ENCODE measurements at regions not wholly inside any gene's neighbourhood (a gene's known extent, or its start where the extent isn't known, plus 50 kb on each side); places are given as distances from the start of the nearest gene placed in this dataset.

- Histone ChIP-seq H3K4me1 (ENCODE audit: control insufficient read depth in 2 of 2, insufficient read depth in 2 of 2, low read length in 2 of 2) (no peaks in the 10 kb centered on the region), H2AFZ (ENCODE audit: insufficient read depth, low read depth, low read length, poor library complexity, severe bottlenecking) (no peak overlapping the region), H3K27ac (ENCODE audit: low read length in 2 of 2) (no peak overlapping the region), H3K9ac (ENCODE audit: low read length) (no peak overlapping the region), H3K4me3 (ENCODE audit: control extremely low read depth in 1 of 5, extremely low read depth in 1 of 5, insufficient read depth in 1 of 5, low read depth in 2 of 5, low read length in 4 of 5) (no peak overlapping the region), H3K79me2 (ENCODE audit: control insufficient read depth, insufficient read depth, low read length) (no peaks in the 10 kb centered on the region), H3K36me3 (replicated peaks in 1 of 2; ENCODE audit: control extremely low read depth in 1 of 2, control insufficient read depth in 1 of 2, extremely low read depth in 1 of 2, insufficient read depth in 2 of 2, low read length in 1 of 2) (no peaks in the 10 kb centered on the region), H3K9me3 (ENCODE audit: control extremely low read depth in 1 of 3, control insufficient read depth in 2 of 3, insufficient read depth in 1 of 3, low read length in 2 of 3) (peaks cover 0 to 7% (median 2%) of the 10 kb centered on the region in 3 donors), H3K27me3 (replicated peaks in 1 of 4; ENCODE audit: control extremely low read depth in 1 of 4, control insufficient read depth in 3 of 4, insufficient read depth in 4 of 4, low read length in 3 of 4) (no peaks in the 10 kb centered on the region), H3K4me2 (replicated peaks; ENCODE audit: low read depth, low read length, poor library complexity, severe bottlenecking) (no peak overlapping the region), H4K20me1 (ENCODE audit: control insufficient read depth, insufficient read depth, low read length, poor library complexity, severe bottlenecking) (no peaks in the 10 kb centered on the region)
- no CpG with 5 or more reads among the region's 8 CpGs for WGBS (ENCODE audit: insufficient coverage)
- CTCF ChIA-PET, result no interaction called here
- TF ChIP-seq EZH2 (IDR thresholded peaks at IDR 0.05; ENCODE audit: borderline replicate concordance, insufficient read depth, low read depth, low read length, poor library complexity, severe bottlenecking) (no peak), CTCF (IDR thresholded peaks at IDR 0.05) (no peak)
- no peak overlapping the region for H3K4me3 Mint-ChIP-seq
- ATAC-seq (ENCODE audit: low read depth) (no peak), DNase-seq (no peak)
- H3K27ac Mint-ChIP-seq, result no peak overlapping the region
- intact Hi-C loops (cut with micrococcal nuclease), result no loop called here
- H3K9me3 Mint-ChIP-seq (ENCODE audit: insufficient read depth), result peaks cover 4% of the 10 kb centered on the region
- no peaks in the 10 kb centered on the region for H3K4me1 Mint-ChIP-seq
- POLR2A ChIA-PET, result no interaction called here
- peaks cover 14% of the 10 kb centered on the region for H3K27me3 Mint-ChIP-seq
Observed at GRCh38 chr10:1846032-1846431, 108.7 kb upstream of the ADARB2 start.

- Histone ChIP-seq H3K27ac (ENCODE audit: low read length in 2 of 2) (no peak overlapping the region), H3K4me1 (ENCODE audit: control insufficient read depth in 2 of 2, insufficient read depth in 2 of 2, low read length in 2 of 2) (no peaks in the 10 kb centered on the region), H3K4me3 (ENCODE audit: control extremely low read depth in 1 of 5, extremely low read depth in 1 of 5, insufficient read depth in 1 of 5, low read depth in 2 of 5, low read length in 4 of 5) (no peak overlapping the region), H3K9me3 (ENCODE audit: control extremely low read depth in 1 of 3, control insufficient read depth in 2 of 3, insufficient read depth in 1 of 3, low read length in 2 of 3) (no peaks in the 10 kb centered on the region), H3K4me2 (replicated peaks; ENCODE audit: low read depth, low read length, poor library complexity, severe bottlenecking) (no peak overlapping the region), H4K20me1 (ENCODE audit: control insufficient read depth, insufficient read depth, low read length, poor library complexity, severe bottlenecking) (no peaks in the 10 kb centered on the region), H3K27me3 (replicated peaks in 1 of 4; ENCODE audit: control extremely low read depth in 1 of 4, control insufficient read depth in 3 of 4, insufficient read depth in 4 of 4, low read length in 3 of 4) (no peaks in the 10 kb centered on the region), H3K79me2 (ENCODE audit: control insufficient read depth, insufficient read depth, low read length) (no peaks in the 10 kb centered on the region), H3K9ac (ENCODE audit: low read length) (no peak overlapping the region), H3K36me3 (replicated peaks in 1 of 2; ENCODE audit: control extremely low read depth in 1 of 2, control insufficient read depth in 1 of 2, extremely low read depth in 1 of 2, insufficient read depth in 2 of 2, low read length in 1 of 2) (no peaks in the 10 kb centered on the region), H2AFZ (ENCODE audit: insufficient read depth, low read depth, low read length, poor library complexity, severe bottlenecking) (no peak overlapping the region)
- ChIA-PET CTCF (no interaction called here), POLR2A (no interaction called here)
- Mint-ChIP-seq H3K4me1 (no peaks in the 10 kb centered on the region), H3K27me3 (peaks cover 16% of the 10 kb centered on the region), H3K4me3 (no peak overlapping the region), H3K27ac (no peak overlapping the region), H3K9me3 (ENCODE audit: insufficient read depth) (peaks cover 4% of the 10 kb centered on the region)
- WGBS (ENCODE audit: insufficient coverage), result 92% methylated on average over 3 of the region's 3 CpGs
- no peak for DNase-seq
- intact Hi-C loops (cut with micrococcal nuclease), result no loop called here
- TF ChIP-seq EZH2 (IDR thresholded peaks at IDR 0.05; ENCODE audit: borderline replicate concordance, insufficient read depth, low read depth, low read length, poor library complexity, severe bottlenecking) (no peak), CTCF (IDR thresholded peaks at IDR 0.05) (no peak)
- ATAC-seq (ENCODE audit: low read depth), result no peak
Observed at GRCh38 chr10:1841759-1842158, 104.4 kb upstream of the ADARB2 start.

All from B cell (primary cell).